NCI-H1694 (cell line): ENCODE measurements at regions not wholly inside any gene's neighbourhood (a gene's known extent, or its start where the extent isn't known, plus 50 kb on each side); places are given as distances from the start of the nearest gene placed in this dataset.
A peak's percentile ranks its signal among the peaks of the same experiment; 100 is the strongest.

Experiments
- DNase-seq: peaks from one replicate; lab custom pipeline; 2025; lab: John Stamatoyannopoulos, UW

- DNase-seq: no peak
Measured at GRCh38 chr2:59674100-59674499, 879.4 kb downstream of the BCL11A start.

- DNase-seq: no peak
Measured at GRCh38 chr2:59665021-59665420, 888.4 kb downstream of the BCL11A start.

GRCh38 chr2:59662127-59662861, 891.2 kb downstream of the BCL11A start:
- no peak for DNase-seq

GRCh38 chr2:59660262-59660661, 893.2 kb downstream of the BCL11A start:
- DNase-seq: no peak

- DNase-seq: no peak
Measured at GRCh38 chr2:59658906-59659635, 894.4 kb downstream of the BCL11A start.

GRCh38 chr2:59655809-59656208, 897.6 kb downstream of the BCL11A start:
- DNase-seq: no peak

- DNase-seq: no peak
Measured at GRCh38 chr2:59654710-59655109, 898.7 kb downstream of the BCL11A start.

GRCh38 chr2:59653164-59653563, 900.3 kb downstream of the BCL11A start:
- no peak for DNase-seq

GRCh38 chr2:59630789-59631188, 922.7 kb downstream of the BCL11A start:
- DNase-seq: no peak

- no peak for DNase-seq
Measured at GRCh38 chr2:59627599-59627998, 925.9 kb downstream of the BCL11A start.

GRCh38 chr2:59622599-59623308, 930.7 kb downstream of the BCL11A start:
- no peak for DNase-seq

- no peak for DNase-seq
Measured at GRCh38 chr2:59604123-59604522, 949.3 kb downstream of the BCL11A start.

- no peak for DNase-seq
Measured at GRCh38 chr2:59594671-59595222, 958.7 kb downstream of the BCL11A start.

- no peak for DNase-seq
Measured at GRCh38 chr2:59590798-59591197, 962.7 kb downstream of the BCL11A start.

GRCh38 chr2:59589881-59590280, 963.6 kb downstream of the BCL11A start:
- no peak for DNase-seq

- no peak for DNase-seq
Measured at GRCh38 chr2:59588286-59588685, 965.2 kb downstream of the BCL11A start.

GRCh38 chr2:59586176-59586575, 967.3 kb downstream of the BCL11A start:
- DNase-seq: no peak

- no peak for DNase-seq
Measured at GRCh38 chr2:59585655-59586054, 967.8 kb downstream of the BCL11A start.

- peak; percentile 19 for DNase-seq
Measured at GRCh38 chr2:59584958-59585357, 968.5 kb downstream of the BCL11A start.

- DNase-seq: no peak
Measured at GRCh38 chr2:59583173-59583765, 970.2 kb downstream of the BCL11A start.

- no peak for DNase-seq
Measured at GRCh38 chr2:59578349-59578748, 975.1 kb downstream of the BCL11A start.

- no peak for DNase-seq
Measured at GRCh38 chr2:59575191-59575590, 978.3 kb downstream of the BCL11A start.
